CD8-positive, alpha-beta memory T cell (primary cell): ENCODE measurements at regions not wholly inside any gene's neighbourhood (a gene's known extent, or its start where the extent isn't known, plus 50 kb on each side); places are given as distances from the start of the nearest gene placed in this dataset.

Experiments
- CTCF ChIA-PET: fragments of 350-600 bp; sonication (Branson Sonifier 250); formaldehyde crosslinking; loops from one replicate; lab custom pipeline; 2021; ENCODE audit warnings: antibody characterized with exemption; lab: Charles Lee
- POLR2A ChIA-PET: fragments of 350-600 bp; sonication (Branson Sonifier 250); formaldehyde crosslinking; loops from one replicate; lab custom pipeline; 2021; ENCODE audit warnings: antibody characterized with exemption; lab: Charles Lee
- DNase-seq, 5 donors: peaks; one replicate each; pipeline versions ENCODE4 v3.0.0 to v3.0.0-alpha.2; 2020 to 2022; ENCODE audit warnings: mixed read lengths in 1 of 5
- H3K27ac ChIP-seq: one replicate; pipeline ENCODE4 v1.7.0; 2013; ENCODE audit warnings: low read depth, mild to moderate bottlenecking, low read length, moderate library complexity
- H3K27me3 ChIP-seq: 2 replicates; pipeline ENCODE4 v1.7.0; 2013; ENCODE audit warnings: low read length, mild to moderate bottlenecking; ENCODE audit not compliant: insufficient read depth, poor library complexity, severe bottlenecking
- H3K36me3 ChIP-seq: 2 replicates; pipeline ENCODE4 v1.7.0; 2013; ENCODE audit warnings: mild to moderate bottlenecking, low read length, moderate library complexity; ENCODE audit not compliant: insufficient read depth
- H3K4me1 ChIP-seq: 2 replicates; pipeline ENCODE4 v1.7.0; 2013; ENCODE audit warnings: mild to moderate bottlenecking, low read length, moderate library complexity; ENCODE audit not compliant: insufficient read depth
- H3K4me3 ChIP-seq: 2 replicates; pipeline ENCODE4 v1.7.0; 2013; ENCODE audit warnings: mild to moderate bottlenecking, low read length
- H3K9me3 ChIP-seq: 2 replicates; pipeline ENCODE4 v1.7.0; 2013; ENCODE audit warnings: mild to moderate bottlenecking, low read length
- H3K27ac Mint-ChIP-seq, 8 donors: one replicate each; pipeline ENCODE4 v1.8.0; 2020 to 2021; ENCODE audit warnings: mixed read lengths in 8 of 8, mild to moderate bottlenecking in 6 of 8, inconsistent platforms in 3 of 8, moderate library complexity in 3 of 8
- H3K27me3 Mint-ChIP-seq, 2 donors: one replicate each; pipeline ENCODE4 v1.8.0; 2020 to 2021; ENCODE audit warnings: mixed read lengths in 2 of 2, mild to moderate bottlenecking in 1 of 2, moderate library complexity in 1 of 2
- H3K36me3 Mint-ChIP-seq, 3 donors: one replicate each; pipeline ENCODE4 v1.8.0; 2020 to 2021; ENCODE audit warnings: mixed read lengths in 3 of 3, inconsistent platforms in 1 of 3, mild to moderate bottlenecking in 1 of 3
- H3K4me1 Mint-ChIP-seq, 3 donors: one replicate each; pipeline ENCODE4 v1.8.0; 2020 to 2021; ENCODE audit warnings: mixed read lengths in 3 of 3, inconsistent platforms in 1 of 3, mild to moderate bottlenecking in 1 of 3
- H3K4me3 Mint-ChIP-seq, 7 donors: one replicate each; pipeline ENCODE4 v1.8.0; 2020 to 2021; ENCODE audit warnings: mixed read lengths in 7 of 7, mild to moderate bottlenecking in 6 of 7, moderate library complexity in 4 of 7, inconsistent platforms in 2 of 7
- H3K9me3 Mint-ChIP-seq, 5 donors: one replicate each; pipeline ENCODE4 v1.8.0; 2020 to 2022; ENCODE audit warnings: mixed read lengths in 5 of 5, mild to moderate bottlenecking in 3 of 5, moderate library complexity in 2 of 5, inconsistent platforms in 1 of 5

GRCh38 chr20:11734431-11734830, 183.3 kb upstream of the BTBD3 start:
- no peaks in the 10 kb centered on the region for H3K27me3 Mint-ChIP-seq

DNA sequence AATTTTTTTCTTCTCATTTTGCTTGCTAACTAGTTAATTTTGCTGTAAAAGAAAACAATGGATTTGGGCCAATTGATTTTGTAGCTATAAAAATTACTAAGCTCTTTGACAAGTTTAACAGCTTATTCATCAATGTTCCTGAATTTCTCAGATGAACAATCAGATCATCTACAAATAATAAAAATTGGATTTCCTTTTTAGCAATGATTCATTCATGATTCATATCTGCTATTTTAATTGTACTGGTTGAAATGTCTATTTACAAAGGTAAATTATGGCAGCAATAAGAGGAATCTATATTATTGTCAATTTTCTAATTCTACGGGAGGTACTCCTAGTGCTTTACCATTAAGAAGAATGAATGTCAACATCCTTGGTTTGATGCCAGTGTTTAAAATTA, 178.8 kb upstream of the BTBD3 start:
- no peak overlapping the region for H3K4me3 Mint-ChIP-seq
- no peaks in the 10 kb centered on the region for H3K4me1 ChIP-seq
- H3K9me3 ChIP-seq: no peaks in the 10 kb centered on the region

More at GRCh38 chr20:11734431-11734830, 183.3 kb upstream of the BTBD3 start:
- DNase-seq: no peak
- H3K27ac ChIP-seq: no peak overlapping the region
- no peaks in the 10 kb centered on the region for H3K27me3 ChIP-seq
- Mint-ChIP-seq H3K9me3 (peaks cover 12 to 32% (median 21%) of the 10 kb centered on the region in 5 donors), H3K36me3 (no peaks in the 10 kb centered on the region), H3K27ac (no peak overlapping the region), H3K4me3 (no peak overlapping the region), H3K4me1 (no peaks in the 10 kb centered on the region)
- H3K4me3 ChIP-seq: no peak overlapping the region
- no peaks in the 10 kb centered on the region for H3K4me1 ChIP-seq
- no peaks in the 10 kb centered on the region for H3K9me3 ChIP-seq
- H3K36me3 ChIP-seq: no peaks in the 10 kb centered on the region
- ChIA-PET CTCF (no interaction called here), POLR2A (no interaction called here)

GRCh38 chr20:11740975-11741374, 176.7 kb upstream of the BTBD3 start:
- Mint-ChIP-seq H3K27me3 (no peaks in the 10 kb centered on the region), H3K4me3 (no peak overlapping the region), H3K36me3 (no peaks in the 10 kb centered on the region), H3K4me1 (no peaks in the 10 kb centered on the region), H3K9me3 (peaks cover 5 to 31% (median 8%) of the 10 kb centered on the region in 5 donors), H3K27ac (no peak overlapping the region)
- ChIA-PET CTCF (no interaction called here), POLR2A (no interaction called here)
- Histone ChIP-seq H3K27me3 (no peaks in the 10 kb centered on the region), H3K4me3 (no peak overlapping the region), H3K27ac (no peak overlapping the region), H3K36me3 (no peaks in the 10 kb centered on the region), H3K4me1 (no peaks in the 10 kb centered on the region), H3K9me3 (no peaks in the 10 kb centered on the region)
- DNase-seq: no peak

More for the DNA sequence above, 178.8 kb upstream of the BTBD3 start:
- Mint-ChIP-seq H3K9me3 (peaks cover 5 to 39% (median 14%) of the 10 kb centered on the region in 5 donors), H3K27ac (no peak overlapping the region), H3K4me1 (no peaks in the 10 kb centered on the region), H3K36me3 (no peaks in the 10 kb centered on the region), H3K27me3 (no peaks in the 10 kb centered on the region)
- H3K4me3 ChIP-seq: no peak overlapping the region
- ChIA-PET POLR2A (no interaction called here), CTCF (no interaction called here)
- H3K36me3 ChIP-seq: no peaks in the 10 kb centered on the region
- H3K27ac ChIP-seq: no peak overlapping the region
- H3K27me3 ChIP-seq: no peaks in the 10 kb centered on the region
- DNase-seq: no peak

GRCh38 chr20:11745145-11745544, 172.5 kb upstream of the BTBD3 start:
- Histone ChIP-seq H3K36me3 (no peaks in the 10 kb centered on the region), H3K9me3 (no peaks in the 10 kb centered on the region), H3K4me1 (no peaks in the 10 kb centered on the region), H3K4me3 (no peak overlapping the region), H3K27me3 (no peaks in the 10 kb centered on the region), H3K27ac (no peak overlapping the region)
- Mint-ChIP-seq H3K27me3 (no peaks in the 10 kb centered on the region), H3K9me3 (peaks cover 1 to 43% (median 5%) of the 10 kb centered on the region in 5 donors), H3K36me3 (no peaks in the 10 kb centered on the region), H3K4me1 (no peaks in the 10 kb centered on the region), H3K4me3 (no peak overlapping the region), H3K27ac (no peak overlapping the region)
- ChIA-PET POLR2A (no interaction called here), CTCF (no interaction called here)
- DNase-seq: no peak

DNA sequence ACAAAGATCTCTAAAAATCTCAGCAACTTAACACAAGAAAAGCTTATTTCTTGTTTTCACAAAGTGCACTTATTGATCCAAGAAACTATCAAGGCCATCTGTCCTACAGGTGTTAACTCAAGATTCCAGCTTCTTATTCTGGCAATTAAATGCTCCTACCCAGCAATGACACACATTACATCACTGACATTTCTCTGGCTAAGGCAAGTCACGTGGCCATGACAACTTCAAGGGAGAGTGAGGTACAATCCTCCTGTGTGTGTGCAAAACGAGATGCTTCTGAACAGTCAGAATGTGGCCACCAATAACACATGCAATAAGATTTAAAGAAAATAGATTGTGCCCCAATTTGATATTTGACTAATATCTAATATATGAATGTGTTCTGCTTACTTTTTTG, 169.3 kb upstream of the BTBD3 start:
- Mint-ChIP-seq H3K4me1 (no peaks in the 10 kb centered on the region), H3K27me3 (no peaks in the 10 kb centered on the region), H3K4me3 (no peak overlapping the region), H3K27ac (no peak overlapping the region), H3K9me3 (peaks cover 0 to 26% (median 4%) of the 10 kb centered on the region in 5 donors), H3K36me3 (no peaks in the 10 kb centered on the region)
- CTCF ChIA-PET: no interaction called here
- H3K27me3 ChIP-seq: no peaks in the 10 kb centered on the region
- POLR2A ChIA-PET: no interaction called here
- no peak overlapping the region for H3K4me3 ChIP-seq
- H3K9me3 ChIP-seq: no peaks in the 10 kb centered on the region
- H3K27ac ChIP-seq: no peak overlapping the region
- no peak for DNase-seq
- H3K4me1 ChIP-seq: no peaks in the 10 kb centered on the region
- H3K36me3 ChIP-seq: no peaks in the 10 kb centered on the region

GRCh38 chr20:11752336-11752735, 165.4 kb upstream of the BTBD3 start:
- Histone ChIP-seq H3K9me3 (no peaks in the 10 kb centered on the region), H3K36me3 (no peaks in the 10 kb centered on the region), H3K4me1 (no peaks in the 10 kb centered on the region), H3K27me3 (no peaks in the 10 kb centered on the region), H3K4me3 (no peak overlapping the region), H3K27ac (no peak overlapping the region)
- no peak for DNase-seq
- peaks cover 2 to 23% (median 8%) of the 10 kb centered on the region in 5 donors for H3K9me3 Mint-ChIP-seq
- no peak overlapping the region for H3K27ac Mint-ChIP-seq
- no peaks in the 10 kb centered on the region for H3K36me3 Mint-ChIP-seq
- CTCF ChIA-PET: no interaction called here
- H3K4me1 Mint-ChIP-seq: no peaks in the 10 kb centered on the region
- POLR2A ChIA-PET: no interaction called here
- H3K27me3 Mint-ChIP-seq: no peaks in the 10 kb centered on the region
- H3K4me3 Mint-ChIP-seq: no peak overlapping the region

DNA sequence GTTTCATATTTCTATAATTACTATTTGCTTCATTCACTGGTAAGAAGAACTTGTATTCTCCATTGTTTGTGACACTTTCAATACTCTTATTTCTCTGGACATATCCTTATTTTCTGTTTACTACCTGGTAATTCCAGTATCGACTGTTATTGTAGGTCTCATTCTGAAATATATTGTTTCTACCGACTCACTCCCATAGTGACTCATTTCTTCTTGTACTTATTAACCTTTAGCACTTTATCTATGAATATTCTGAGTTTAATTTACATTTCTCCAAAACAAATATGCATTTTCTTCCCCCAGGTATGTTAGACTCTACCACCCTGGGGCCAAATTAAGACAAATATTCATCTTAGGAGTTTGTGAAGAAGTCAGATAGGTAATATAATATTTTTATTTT, 164.5 kb upstream of the BTBD3 start:
- no peaks in the 10 kb centered on the region for H3K27me3 ChIP-seq
- Mint-ChIP-seq H3K4me3 (no peak overlapping the region), H3K27me3 (no peaks in the 10 kb centered on the region), H3K27ac (no peak overlapping the region), H3K9me3 (peaks cover 3 to 23% (median 8%) of the 10 kb centered on the region in 5 donors), H3K36me3 (no peaks in the 10 kb centered on the region), H3K4me1 (no peaks in the 10 kb centered on the region)
- no peaks in the 10 kb centered on the region for H3K9me3 ChIP-seq
- ChIA-PET POLR2A (no interaction called here), CTCF (no interaction called here)
- DNase-seq: no peak
- H3K4me3 ChIP-seq: no peak overlapping the region
- no peaks in the 10 kb centered on the region for H3K4me1 ChIP-seq
- no peak overlapping the region for H3K27ac ChIP-seq
- H3K36me3 ChIP-seq: no peaks in the 10 kb centered on the region

GRCh38 chr20:11754451-11754850, 163.2 kb upstream of the BTBD3 start:
- no peaks in the 10 kb centered on the region for H3K36me3 Mint-ChIP-seq
- POLR2A ChIA-PET: no interaction called here

More at GRCh38 chr20:11754451-11754850, 163.2 kb upstream of the BTBD3 start:
- CTCF ChIA-PET: no interaction called here
- no peak for DNase-seq
- Histone ChIP-seq H3K4me3 (no peak overlapping the region), H3K36me3 (no peaks in the 10 kb centered on the region), H3K27me3 (no peaks in the 10 kb centered on the region), H3K4me1 (no peaks in the 10 kb centered on the region), H3K9me3 (no peaks in the 10 kb centered on the region), H3K27ac (no peak overlapping the region)
- H3K27ac Mint-ChIP-seq: no peak overlapping the region
- H3K9me3 Mint-ChIP-seq: peaks cover 2 to 19% (median 8%) of the 10 kb centered on the region in 5 donors
- no peaks in the 10 kb centered on the region for H3K4me1 Mint-ChIP-seq
- H3K4me3 Mint-ChIP-seq: no peak overlapping the region
- H3K27me3 Mint-ChIP-seq: no peaks in the 10 kb centered on the region
